ENCODE measurements at regions not wholly inside any gene's neighbourhood (a gene's known extent, or its start where the extent isn't known, plus 50 kb on each side); places are given as distances from the start of the nearest gene placed in this dataset.

GRCh38 chr21:27086630-27087029 lies 119.7 kb upstream of the ADAMTS5 start:
- FAIRE-seq, result no peak
- H3K27me3 ChIP-seq (ENCODE audit: control insufficient read depth in 2 of 2, insufficient read depth in 2 of 2, low read length in 2 of 2), result no peaks in the 10 kb centered on the region
- no peak for DNase-seq (ENCODE audit: low read depth, low spot score)
- H3K79me2 ChIP-seq (ENCODE audit: control insufficient read depth, insufficient read depth, low read length), result no peaks in the 10 kb centered on the region
- H3K9me1 ChIP-seq (replicated peaks; ENCODE audit: control insufficient read depth, extremely low read depth, insufficient read depth, low read length), result no peaks in the 10 kb centered on the region
- no TSS peak for BruUV-seq (replicated peaks)
- no peak overlapping the region for H3K4me2 ChIP-seq (ENCODE audit: insufficient read depth, low read length)
- H3K4me1 ChIP-seq (ENCODE audit: control insufficient read depth, extremely low read depth, insufficient read depth, low read length), result no peaks in the 10 kb centered on the region
- no peak overlapping the region for H3K27ac ChIP-seq (ENCODE audit: insufficient read depth, low read depth, low read length)
- ChIA-PET CTCF (no interaction called here), POLR2A (no interaction called here)
- dilution Hi-C loops (cut with MboI; ENCODE audit: extremely low pct_ligation_motif_present, low sequenced_read_pairs), result no loop called here
- H3K4me3 ChIP-seq (replicated peaks in 1 of 3; ENCODE audit: insufficient read depth in 1 of 3, low read depth in 1 of 3, low read length in 3 of 3), result no peak overlapping the region
- intact Hi-C loops (cut with micrococcal nuclease), result no loop called here
- no peaks in the 10 kb centered on the region for H4K20me1 ChIP-seq (replicated peaks; ENCODE audit: control insufficient read depth, extremely low read depth, insufficient read depth, low read length)
- no peak for TF ChIP-seq MAX (IDR thresholded peaks at IDR 0.05; ENCODE audit: insufficient read depth, insufficient read length)
- no peak for TF ChIP-seq GATA2 (IDR thresholded peaks at IDR 0.05; ENCODE audit: insufficient read depth, insufficient read length, low read depth, low read length)
- no peak for TF ChIP-seq MYC (IDR thresholded peaks at IDR 0.05; ENCODE audit: low read depth, low read length)
- no peak for TF ChIP-seq EZH2 (IDR thresholded peaks at IDR 0.05; ENCODE audit: borderline replicate concordance, low read depth, low read length, severe bottlenecking)
- no peak for TF ChIP-seq POLR2A (IDR thresholded peaks at IDR 0.05; ENCODE audit: low read depth, low read length)
- no peak for TF ChIP-seq FOS (IDR thresholded peaks at IDR 0.05; ENCODE audit: borderline replicate concordance, insufficient read depth, low read length)
- no peak for TF ChIP-seq JUN (IDR thresholded peaks at IDR 0.05; ENCODE audit: borderline replicate concordance, insufficient read depth, insufficient read length, low read depth)
- TF ChIP-seq CTCF (IDR thresholded peaks at IDR 0.05; ENCODE audit: extremely low read depth in 1 of 2, insufficient read depth in 1 of 2, low read depth in 1 of 2, low read length in 2 of 2), result no peak
- no peak for TF ChIP-seq POLR2AphosphoS5 (IDR thresholded peaks at IDR 0.05; ENCODE audit: insufficient read depth, low read depth, low read length)
- H3K9me3 ChIP-seq (replicated peaks; ENCODE audit: control insufficient read depth, insufficient read depth, low read length), result no peaks in the 10 kb centered on the region
- no peak overlapping the region for H3K9ac ChIP-seq (replicated peaks; ENCODE audit: extremely low read depth, insufficient read depth, low read length)
- H3K36me3 ChIP-seq (ENCODE audit: control insufficient read depth in 2 of 2, extremely low read depth in 1 of 2, insufficient read depth in 2 of 2, low read length in 2 of 2), result no peaks in the 10 kb centered on the region
- no peak overlapping the region for H2AFZ ChIP-seq (ENCODE audit: low read depth, low read length)
